Colonic mucosa (tissue), 1 donor: ENCODE measurements at regions not wholly inside any gene's neighbourhood (a gene's known extent, or its start where the extent isn't known, plus 50 kb on each side); places are given as distances from the start of the nearest gene placed in this dataset. TPM values are rescaled to one million over a fixed set of nuclear protein-coding genes. Genes with fewer than 3 reads are reported as not detected.

Source experiments
- microRNA-seq: library from miRNA; unstranded; fragments of <30 nt; microRNA quantifications from one replicate; pipeline ENCODE4, GENCODE V29; 2019
- donor health status: DM: no; HTN: no; CAD: no.

Small RNA genes lying in the stretch of these regions (microRNA-seq; reads per million reads assigned to microRNA genes)
- not detected for gene MIR663B
